ENCODE measurements at regions not wholly inside any gene's neighbourhood (a gene's known extent, or its start where the extent isn't known, plus 50 kb on each side); places are given as distances from the start of the nearest gene placed in this dataset.
A peak's percentile ranks its signal among the peaks of the same experiment; 100 is the strongest.

GRCh38 chr11:115652094-115652493, 147.9 kb upstream of the CADM1 start:
- H3K9me3 Mint-ChIP-seq, result peaks cover 4% of the 10 kb centered on the region
- Histone ChIP-seq H3K36me3 (no peaks in the 10 kb centered on the region), H3K4me1 (peaks cover 22% of the 10 kb centered on the region), H3K9me3 (ENCODE audit: low read depth) (no peaks in the 10 kb centered on the region), H3K79me2 (ENCODE audit: low read depth) (no peaks in the 10 kb centered on the region), H3K4me3 (no peak overlapping the region), H3K27me3 (no peaks in the 10 kb centered on the region), H3K9ac (no peak overlapping the region), H3K27ac (no peak overlapping the region), H4K20me1 (ENCODE audit: low read depth) (no peaks in the 10 kb centered on the region), H3K4me2 (no peak overlapping the region), H2AFZ (replicated peaks) (no peak overlapping the region), H3F3A (ENCODE audit: low read depth) (peaks cover 11% of the 10 kb centered on the region)
- TF ChIP-seq CTCF (IDR thresholded peaks at IDR 0.05), result no peak
- no peak for TF ChIP-seq EZH2phosphoT487 (IDR thresholded peaks at IDR 0.05)
- no peak for TF ChIP-seq EZH2 (IDR thresholded peaks at IDR 0.05)
- H3K36me3 Mint-ChIP-seq, result no peaks in the 10 kb centered on the region
- H3K27ac Mint-ChIP-seq, result no peak overlapping the region
- H3K4me1 Mint-ChIP-seq, result peaks cover 8% of the 10 kb centered on the region
- DNase-seq (ENCODE audit: low spot score), result no peak
- peaks cover 12% of the 10 kb centered on the region for H3K27me3 Mint-ChIP-seq (ENCODE audit: insufficient read depth, low read depth)
- no peak overlapping the region for H3K4me3 Mint-ChIP-seq

GRCh38 chr11:115649461-115649860, 145.2 kb upstream of the CADM1 start:
- H3K36me3 ChIP-seq, result no peaks in the 10 kb centered on the region
- H3K36me3 Mint-ChIP-seq, result no peaks in the 10 kb centered on the region
- peaks cover 6% of the 10 kb centered on the region for H3K27me3 Mint-ChIP-seq (ENCODE audit: insufficient read depth, low read depth)
- H2AFZ ChIP-seq (replicated peaks), result no peak overlapping the region
- H4K20me1 ChIP-seq (ENCODE audit: low read depth), result no peaks in the 10 kb centered on the region
- H3K9me3 Mint-ChIP-seq, result peaks cover 3% of the 10 kb centered on the region
- H3F3A ChIP-seq (ENCODE audit: low read depth), result peaks cover 17% of the 10 kb centered on the region
- H3K27ac ChIP-seq, result no peak overlapping the region
- no peaks in the 10 kb centered on the region for H3K27me3 ChIP-seq
- peaks cover 31% of the 10 kb centered on the region for H3K4me1 ChIP-seq
- no peak overlapping the region for H3K4me3 Mint-ChIP-seq
- H3K4me1 Mint-ChIP-seq, result peaks cover 26% of the 10 kb centered on the region
- no peak overlapping the region for H3K4me3 ChIP-seq
- DNase-seq (ENCODE audit: low spot score), result no peak
- no peak overlapping the region for H3K9ac ChIP-seq
- TF ChIP-seq EZH2phosphoT487 (IDR thresholded peaks at IDR 0.05) (no peak), EZH2 (IDR thresholded peaks at IDR 0.05) (no peak), CTCF (IDR thresholded peaks at IDR 0.05) (no peak)
- H3K79me2 ChIP-seq (ENCODE audit: low read depth), result no peaks in the 10 kb centered on the region
- no peak overlapping the region for H3K4me2 ChIP-seq
- H3K27ac Mint-ChIP-seq, result no peak overlapping the region
- no peaks in the 10 kb centered on the region for H3K9me3 ChIP-seq (ENCODE audit: low read depth)

- Histone ChIP-seq H3K79me2 (ENCODE audit: low read depth) (no peaks in the 10 kb centered on the region), H3K4me1 (peaks cover 26% of the 10 kb centered on the region), H3K4me3 (no peak overlapping the region), H4K20me1 (ENCODE audit: low read depth) (no peaks in the 10 kb centered on the region), H3K27me3 (no peaks in the 10 kb centered on the region), H3K27ac (no peak overlapping the region), H2AFZ (replicated peaks) (peak overlapping the region; percentile 87), H3K36me3 (no peaks in the 10 kb centered on the region), H3K9ac (no peak overlapping the region), H3K4me2 (peak overlapping the region; percentile 55), H3K9me3 (ENCODE audit: low read depth) (no peaks in the 10 kb centered on the region), H3F3A (ENCODE audit: low read depth) (peaks cover 25% of the 10 kb centered on the region)
- Mint-ChIP-seq H3K27me3 (ENCODE audit: insufficient read depth, low read depth) (peaks cover 10% of the 10 kb centered on the region), H3K9me3 (peaks cover 3% of the 10 kb centered on the region), H3K4me1 (peaks cover 45% of the 10 kb centered on the region), H3K27ac (peak overlapping the region; percentile 72), H3K4me3 (no peak overlapping the region), H3K36me3 (no peaks in the 10 kb centered on the region)
- TF ChIP-seq CTCF (IDR thresholded peaks at IDR 0.05) (no peak), EZH2phosphoT487 (IDR thresholded peaks at IDR 0.05) (no peak), EZH2 (IDR thresholded peaks at IDR 0.05) (no peak)
- peak; percentile 89 for DNase-seq (ENCODE audit: low spot score)
Observed at GRCh38 chr11:115645631-115646317, 141.6 kb upstream of the CADM1 start.
